ENCODE measurements at regions not wholly inside any gene's neighbourhood (a gene's known extent, or its start where the extent isn't known, plus 50 kb on each side); places are given as distances from the start of the nearest gene placed in this dataset.

DNA sequence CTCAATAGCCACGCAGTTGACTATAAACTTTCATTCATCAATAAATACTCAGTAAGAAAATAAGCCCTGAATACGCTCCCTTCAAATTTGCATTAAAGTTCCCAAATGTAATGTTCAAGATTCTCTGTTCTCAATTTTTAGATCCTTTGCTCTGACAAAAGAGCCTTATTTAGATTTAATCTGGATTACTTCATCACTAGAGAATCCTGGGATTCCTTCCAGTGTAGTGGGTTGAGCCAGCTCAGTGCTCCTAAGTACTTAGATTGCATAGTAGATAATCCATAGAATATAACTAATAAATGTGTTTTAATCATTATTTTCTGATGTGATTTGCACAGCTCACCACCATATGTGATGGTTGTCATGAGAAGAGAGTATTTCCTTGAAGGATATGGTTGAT, 1286.2 kb downstream of the SUCLG1 start:
- Histone ChIP-seq H3K4me3 (no peak overlapping the region), H3K9ac (ENCODE audit: insufficient read depth in 1 of 2, low read depth in 2 of 2, low read length in 2 of 2) (no peak overlapping the region), H3K27me3 (ENCODE audit: control insufficient read depth in 2 of 2, insufficient read depth in 2 of 2, low read length in 2 of 2) (no peaks in the 10 kb centered on the region), H3K4me1 (replicated peaks in 1 of 2; ENCODE audit: control insufficient read depth in 2 of 2, insufficient read depth in 2 of 2, low read length in 2 of 2) (no peaks in the 10 kb centered on the region), H2AFZ (ENCODE audit: low read depth, low read length) (no peak overlapping the region), H3K79me2 (ENCODE audit: control insufficient read depth, insufficient read depth, low read length) (no peaks in the 10 kb centered on the region), H3K4me2 (ENCODE audit: insufficient read depth, low read length) (no peak overlapping the region), H3K27ac (ENCODE audit: extremely low read depth, low read depth, low read length) (no peak overlapping the region), H3K36me3 (ENCODE audit: control insufficient read depth, insufficient read depth, low read length) (no peaks in the 10 kb centered on the region), H3K9me1 (ENCODE audit: control insufficient read depth, insufficient read depth, low read length) (no peaks in the 10 kb centered on the region), H4K20me1 (replicated peaks; ENCODE audit: control insufficient read depth, insufficient read depth, low read length) (no peaks in the 10 kb centered on the region), H3K9me3 (replicated peaks; ENCODE audit: control insufficient read depth, insufficient read depth, low read depth, low read length) (no peaks in the 10 kb centered on the region)
- FAIRE-seq = no peak
- 3% methylated on average over 2 of the region's 2 CpGs for WGBS (ENCODE audit: insufficient coverage, low coverage, missing lambda C conversion rate)
- no peak for DNase-seq (ENCODE audit: extremely low read depth in 1 of 4, low spot score in 3 of 4)
- no TSS peak for BruUV-seq (replicated peaks)
- no peak for ATAC-seq
- ChIA-PET CTCF (ENCODE audit: low intra/inter-chr PET ratio) (no interaction called here), POLR2A (no interaction called here)
- intact Hi-C loops (cut with micrococcal nuclease) (no loop called here), in situ Hi-C loops (cut with MboI) (no loop called here)
- TF ChIP-seq NCOA2 (IDR thresholded peaks at IDR 0.05; ENCODE audit: partially characterized antibody in 2 of 2) (no peak), ZBTB7A (IDR thresholded peaks at IDR 0.05; ENCODE audit: borderline replicate concordance, control insufficient read depth, low read depth, low read length) (no peak), XRCC5 (IDR thresholded peaks at IDR 0.05; ENCODE audit: low read depth, low read length) (no peak), ZNF165 (CRISPR knock-in tag; IDR thresholded peaks at IDR 0.05; ENCODE audit: borderline replicate concordance) (no peak), JUND (IDR thresholded peaks at IDR 0.05; ENCODE audit: borderline replicate concordance, low read depth, low read length) (no peak), JUND (tag; IDR thresholded peaks at IDR 0.05; ENCODE audit: borderline replicate concordance, low read depth, low read length) (no peak)

GRCh38 chr2:83168377-83168776, 1290.7 kb downstream of the SUCLG1 start:
- no peak for DNase-seq (ENCODE audit: extremely low read depth in 1 of 4, low spot score in 3 of 4)
- no peak overlapping the region for H3K27ac ChIP-seq (ENCODE audit: extremely low read depth, low read depth, low read length)
- in situ Hi-C loops (cut with MboI) = no loop called here

More at GRCh38 chr2:83168377-83168776, 1290.7 kb downstream of the SUCLG1 start:
- intact Hi-C loops (cut with micrococcal nuclease) = no loop called here
- Histone ChIP-seq H3K79me2 (ENCODE audit: control insufficient read depth, insufficient read depth, low read length) (no peaks in the 10 kb centered on the region), H3K4me3 (no peak overlapping the region), H4K20me1 (replicated peaks; ENCODE audit: control insufficient read depth, insufficient read depth, low read length) (no peaks in the 10 kb centered on the region), H3K9me1 (ENCODE audit: control insufficient read depth, insufficient read depth, low read length) (no peaks in the 10 kb centered on the region), H3K4me1 (replicated peaks in 1 of 2; ENCODE audit: control insufficient read depth in 2 of 2, insufficient read depth in 2 of 2, low read length in 2 of 2) (no peaks in the 10 kb centered on the region), H3K36me3 (ENCODE audit: control insufficient read depth, insufficient read depth, low read length) (no peaks in the 10 kb centered on the region), H3K9ac (ENCODE audit: insufficient read depth in 1 of 2, low read depth in 2 of 2, low read length in 2 of 2) (no peak overlapping the region), H3K4me2 (ENCODE audit: insufficient read depth, low read length) (no peak overlapping the region), H3K9me3 (replicated peaks; ENCODE audit: control insufficient read depth, insufficient read depth, low read depth, low read length) (no peaks in the 10 kb centered on the region), H2AFZ (ENCODE audit: low read depth, low read length) (no peak overlapping the region), H3K27me3 (ENCODE audit: control insufficient read depth in 2 of 2, insufficient read depth in 2 of 2, low read length in 2 of 2) (no peaks in the 10 kb centered on the region)
- FAIRE-seq = no peak
- TF ChIP-seq ZNF696 (CRISPR knock-in tag; conservative IDR thresholded peaks at IDR 0.05) (no peak), MEIS2 (IDR thresholded peaks at IDR 0.05; ENCODE audit: partially characterized antibody) (peak; percentile 8)
- 5% methylated on average over 2 of the region's 2 CpGs for WGBS (ENCODE audit: insufficient coverage, low coverage, missing lambda C conversion rate)
- ATAC-seq = no peak
- ChIA-PET POLR2A (no interaction called here), CTCF (ENCODE audit: low intra/inter-chr PET ratio) (no interaction called here)
- BruUV-seq (replicated peaks) = no TSS peak
